ENCODE measurements at regions not wholly inside any gene's neighbourhood (a gene's known extent, or its start where the extent isn't known, plus 50 kb on each side); places are given as distances from the start of the nearest gene placed in this dataset.

- H3K9me3 ChIP-seq = no peaks in the 10 kb centered on the region
- TF ChIP-seq EP300 (IDR thresholded peaks at IDR 0.05) = no peak
- TF ChIP-seq CTCF (IDR thresholded peaks at IDR 0.05) = no peak
- no peak for TF ChIP-seq POLR2A (IDR thresholded peaks at IDR 0.05)
- WGBS, 3 donors = 71 to 73% (median 72%) methylated on average over 7 of the region's 7 CpGs
- H3K27ac ChIP-seq = no peak overlapping the region
- H3K27me3 ChIP-seq = no peaks in the 10 kb centered on the region
- H3K4me1 ChIP-seq (ENCODE audit: insufficient read depth) = no peaks in the 10 kb centered on the region
- intact Hi-C loops (cut with DNase I) = loop anchor here in 1 of 4 donors (1.0 kb wide), 1 partner anchor 33 kb away; no protein-coding TSS in a partner anchor
- no peaks in the 10 kb centered on the region for H3K36me3 ChIP-seq
- H3K4me3 ChIP-seq = no peak overlapping the region
- DNase-seq = no peak
These were observed 248.6 kb downstream of the IRX1 start for GRCh38 chr5:3844266-3844665.

GRCh38 chr5:3845230-3845629, 249.6 kb downstream of the IRX1 start:
- TF ChIP-seq POLR2A (IDR thresholded peaks at IDR 0.05) (no peak), EP300 (IDR thresholded peaks at IDR 0.05) (no peak), CTCF (IDR thresholded peaks at IDR 0.05) (no peak)
- H3K4me3 ChIP-seq = no peak overlapping the region
- intact Hi-C loops (cut with DNase I) = no loop called here

DNA sequence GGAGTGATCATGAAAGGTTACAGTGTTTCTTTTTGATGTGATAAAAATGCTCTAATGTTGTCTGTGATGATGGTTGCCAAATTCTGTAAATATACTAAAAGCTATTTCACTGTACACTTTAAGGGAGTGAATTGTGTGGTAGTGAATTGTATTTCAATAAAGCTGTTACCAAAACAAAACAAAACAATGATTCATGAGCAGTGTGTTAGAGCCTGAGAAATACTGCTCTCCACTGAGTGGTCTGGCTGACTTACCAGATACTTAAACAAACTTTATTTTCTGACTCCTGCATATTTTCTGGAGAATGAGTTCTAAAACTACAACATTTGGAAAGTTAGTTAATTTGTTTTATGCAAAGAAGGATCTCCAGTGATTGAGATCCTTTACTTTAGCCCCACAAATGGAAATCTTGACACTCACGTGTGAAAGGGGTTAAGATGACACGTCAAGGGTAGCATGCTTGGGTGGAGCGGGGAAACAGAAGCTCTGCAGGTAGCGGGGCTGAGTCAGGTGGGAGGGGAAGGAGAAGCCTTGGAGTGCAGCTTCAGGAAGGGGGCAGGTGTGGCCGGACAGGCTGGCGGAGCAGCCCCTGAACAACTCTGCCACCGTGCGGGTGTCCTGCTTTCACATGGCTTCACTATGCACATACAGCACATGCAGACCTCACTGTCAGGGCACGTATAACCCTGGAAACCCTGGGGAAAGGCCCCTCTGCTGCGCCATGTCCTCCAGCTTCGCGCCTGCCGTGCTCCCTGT, 256.7 kb downstream of the IRX1 start:
- H3K36me3 ChIP-seq = no peaks in the 10 kb centered on the region
- DNase-seq = no peak
- TF ChIP-seq EP300 (IDR thresholded peaks at IDR 0.05) (no peak), CTCF (IDR thresholded peaks at IDR 0.05) (no peak), POLR2A (IDR thresholded peaks at IDR 0.05) (no peak)
- H3K4me1 ChIP-seq (ENCODE audit: insufficient read depth) = no peaks in the 10 kb centered on the region
- intact Hi-C loops (cut with DNase I) = no loop called here
- 54 to 67% (median 62%) methylated on average over 13 of the region's 13 CpGs for WGBS, 3 donors
- H3K9me3 ChIP-seq = no peaks in the 10 kb centered on the region
- H3K27me3 ChIP-seq = no peaks in the 10 kb centered on the region
- H3K4me3 ChIP-seq = no peak overlapping the region
- no peak overlapping the region for H3K27ac ChIP-seq

More at GRCh38 chr5:3845230-3845629, 249.6 kb downstream of the IRX1 start:
- Histone ChIP-seq H3K36me3 (no peaks in the 10 kb centered on the region), H3K4me1 (ENCODE audit: insufficient read depth) (no peaks in the 10 kb centered on the region), H3K9me3 (no peaks in the 10 kb centered on the region), H3K27ac (no peak overlapping the region), H3K27me3 (no peaks in the 10 kb centered on the region)
- WGBS, 3 donors = 60 to 80% (median 60%) methylated on average over 5 of the region's 5 CpGs
- no peak for DNase-seq

DNA sequence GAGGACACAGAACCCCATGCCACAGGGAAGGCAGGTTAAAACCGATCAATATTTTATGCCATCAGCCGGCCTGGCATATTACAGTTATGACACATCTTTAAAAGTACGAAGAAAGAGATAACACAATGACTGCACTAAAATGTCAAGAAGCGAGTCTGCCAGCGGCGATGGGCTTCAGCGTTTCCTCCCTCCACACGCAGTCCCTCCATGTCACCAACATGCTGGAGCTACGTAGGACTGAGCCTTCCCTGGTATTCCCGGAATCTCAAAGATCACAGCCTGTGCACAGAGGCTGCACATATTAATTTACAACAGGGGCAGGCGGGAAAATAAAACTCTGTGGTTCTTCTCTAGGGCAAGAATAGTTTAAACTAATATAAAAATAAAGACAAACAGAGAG, 257.7 kb downstream of the IRX1 start:
- Histone ChIP-seq H3K4me3 (no peak overlapping the region), H3K9me3 (no peaks in the 10 kb centered on the region), H3K27ac (no peak overlapping the region), H3K4me1 (ENCODE audit: insufficient read depth) (no peaks in the 10 kb centered on the region), H3K36me3 (no peaks in the 10 kb centered on the region), H3K27me3 (no peaks in the 10 kb centered on the region)
- intact Hi-C loops (cut with DNase I) = no loop called here
- WGBS, 3 donors = 55 to 63% (median 58%) methylated on average over 11 of the region's 11 CpGs
- no peak for TF ChIP-seq EP300 (IDR thresholded peaks at IDR 0.05)
- no peak for TF ChIP-seq CTCF (IDR thresholded peaks at IDR 0.05)
- no peak for TF ChIP-seq POLR2A (IDR thresholded peaks at IDR 0.05)
- DNase-seq = no peak

Measured in ovary (tissue), 7 donors.